Trophoblast cell (in vitro differentiated cells and primary cell): ENCODE measurements at regions not wholly inside any gene's neighbourhood (a gene's known extent, or its start where the extent isn't known, plus 50 kb on each side); places are given as distances from the start of the nearest gene placed in this dataset.
A peak's percentile ranks its signal among the peaks of the same experiment; 100 is the strongest.

Experiments
- DNase-seq, 2 donors: peaks; one replicate each; pipeline ENCODE4 v3.0.0-alpha.2; 2016
- H2AFZ ChIP-seq: 2 replicates; pipeline ENCODE4 v1.6.1; 2013; ENCODE audit warnings: low read length, moderate library complexity, mild to moderate bottlenecking; ENCODE audit not compliant: insufficient read depth, poor library complexity
- H2AK5ac ChIP-seq: 2 replicates; pipeline ENCODE4 v1.6.1; 2013; ENCODE audit warnings: mild to moderate bottlenecking, low read length
- H2BK120ac ChIP-seq: 2 replicates; pipeline ENCODE4 v1.6.1; 2013; ENCODE audit warnings: low read length, mild to moderate bottlenecking, moderate library complexity; ENCODE audit not compliant: insufficient read depth, poor library complexity
- H2BK12ac ChIP-seq: 2 replicates; pipeline ENCODE4 v1.6.1; 2013; ENCODE audit warnings: mild to moderate bottlenecking, low read length, moderate library complexity
- H2BK5ac ChIP-seq: 2 replicates; pipeline ENCODE4 v1.6.1; 2013; ENCODE audit warnings: low read length, low read depth, moderate library complexity, mild to moderate bottlenecking; ENCODE audit not compliant: poor library complexity
- H3K14ac ChIP-seq: 2 replicates; pipeline ENCODE4 v1.6.1; 2013; ENCODE audit warnings: mild to moderate bottlenecking, low read length
- H3K18ac ChIP-seq: 2 replicates; pipeline ENCODE4 v1.6.1; 2013; ENCODE audit warnings: mild to moderate bottlenecking, low read length
- H3K23ac ChIP-seq: 2 replicates; pipeline ENCODE4 v1.6.1; 2013; ENCODE audit warnings: low read length
- H3K27ac ChIP-seq: 2 replicates; pipeline ENCODE4 v1.5.1; 2013; ENCODE audit warnings: low read depth, mild to moderate bottlenecking, inconsistent platforms, low read length, moderate library complexity
- H3K27me3 ChIP-seq: 2 replicates; pipeline ENCODE4 v1.6.1; 2013; ENCODE audit warnings: inconsistent platforms, mild to moderate bottlenecking, low read length, moderate library complexity; ENCODE audit not compliant: insufficient read depth
- H3K36me3 ChIP-seq, 2 experiments: 1 replicate in 1 of 2; 2 replicates in 1 of 2; pipeline ENCODE4 v1.6.1; 2013; ENCODE audit warnings: low read length in 2 of 2, mild to moderate bottlenecking in 2 of 2, moderate library complexity in 1 of 2; ENCODE audit not compliant: insufficient read depth in 2 of 2, control insufficient read depth in 1 of 2
- H3K4ac ChIP-seq: 2 replicates; pipeline ENCODE4 v1.6.1; 2013; ENCODE audit warnings: low read depth, mild to moderate bottlenecking, low read length, moderate library complexity
- H3K4me1 ChIP-seq, 2 experiments: 1 replicate in 1 of 2; 2 replicates in 1 of 2; pipeline ENCODE4 v1.6.1; 2013; ENCODE audit warnings: low read length in 2 of 2, mild to moderate bottlenecking in 2 of 2, moderate library complexity in 1 of 2; ENCODE audit not compliant: insufficient read depth in 2 of 2, control insufficient read depth in 1 of 2
- H3K4me2 ChIP-seq: 2 replicates; pipeline ENCODE4 v1.6.1; 2013; ENCODE audit warnings: inconsistent platforms, mild to moderate bottlenecking, low read length, moderate library complexity
- H3K4me3 ChIP-seq: 2 replicates; pipeline ENCODE4 v1.5.1; 2013; ENCODE audit warnings: mild to moderate bottlenecking, low read depth, low read length, inconsistent platforms
- H3K79me1 ChIP-seq: one replicate; pipeline ENCODE4 v1.6.1; 2013; ENCODE audit warnings: low read length
- H3K79me2 ChIP-seq: 2 replicates; pipeline ENCODE4 v1.6.1; 2013; ENCODE audit warnings: low read length, mild to moderate bottlenecking; ENCODE audit not compliant: control insufficient read depth, insufficient read depth, poor library complexity
- H3K9ac ChIP-seq: 2 replicates; pipeline ENCODE4 v1.6.1; 2013; ENCODE audit warnings: mild to moderate bottlenecking, low read length
- H3K9me3 ChIP-seq: 2 replicates; pipeline ENCODE4 v1.6.1; 2013; ENCODE audit warnings: low read depth, mild to moderate bottlenecking, control low read depth, inconsistent platforms, low read length; ENCODE audit not compliant: insufficient read depth
- H4K12ac ChIP-seq: 2 replicates; pipeline ENCODE4 v1.6.1; 2013; ENCODE audit warnings: low read depth, mild to moderate bottlenecking, low read length, moderate library complexity
- H4K8ac ChIP-seq: 2 replicates; pipeline ENCODE4 v1.6.1; 2013; ENCODE audit warnings: low read depth, mild to moderate bottlenecking, low read length, moderate library complexity
- H4K91ac ChIP-seq: one replicate; pipeline ENCODE4 v1.6.1; 2013; ENCODE audit warnings: low read depth, mild to moderate bottlenecking, low read length, moderate library complexity
- WGBS: extraction: QIAGEN DNeasy Blood & Tissue Kit; methylation state at CpG from one replicate; pipeline ENCODE4 v1.1.7; 2013; ENCODE audit warnings: missing lambda C conversion rate; ENCODE audit not compliant: insufficient read length, insufficient coverage; ENCODE audit errors: extremely low coverage; 5-methylcytosine and 5-hydroxymethylcytosine counted together

DNA sequence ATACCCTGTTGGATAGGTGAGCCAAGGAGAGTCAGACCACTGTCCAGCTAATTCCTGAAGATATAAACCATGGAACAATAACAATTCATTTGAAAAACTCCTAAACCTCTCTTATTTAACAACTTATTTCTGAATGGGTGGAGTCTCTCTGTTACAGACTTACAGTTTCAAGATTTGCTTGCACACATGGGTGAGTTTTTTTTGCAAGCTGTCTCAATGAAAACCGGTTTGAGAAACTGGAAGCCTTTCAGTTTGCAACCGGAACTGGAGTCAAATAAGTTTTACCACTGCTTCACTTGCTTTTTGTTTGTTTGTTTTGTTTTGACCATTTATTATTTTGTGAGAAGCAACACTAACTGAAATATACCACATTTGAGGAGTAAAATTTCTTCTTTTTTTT is 243.8 kb downstream of the MTERF1 start:
- WGBS: no CpG with 5 or more reads among the region's 2 CpGs
- H3K79me2 ChIP-seq: no peaks in the 10 kb centered on the region

DNA sequence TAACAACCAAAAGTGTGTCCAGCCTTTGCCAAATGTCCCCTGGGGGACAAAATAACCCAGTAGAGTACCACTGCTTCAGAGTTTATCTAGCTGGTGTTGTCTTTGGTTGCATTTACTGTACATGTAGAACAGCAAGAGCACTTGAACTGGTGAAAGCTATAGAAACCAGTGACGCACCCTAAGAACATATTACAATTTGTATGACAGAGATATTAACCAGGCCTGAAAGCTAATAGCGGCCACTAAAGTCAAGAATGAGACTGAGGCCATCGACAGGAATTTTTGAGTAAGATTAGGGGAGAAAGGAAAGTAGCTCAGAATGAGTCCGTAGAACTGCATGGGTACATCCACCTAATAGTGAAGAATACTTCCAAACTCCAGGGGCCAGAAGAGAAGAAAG is 236.2 kb downstream of the MTERF1 start:
- no peak overlapping the region for H3K4ac ChIP-seq
- H3K23ac ChIP-seq: no peak overlapping the region
- H3K79me2 ChIP-seq: no peaks in the 10 kb centered on the region
- H4K8ac ChIP-seq: no peak overlapping the region
- H3K9me3 ChIP-seq: no peaks in the 10 kb centered on the region
- H3K4me3 ChIP-seq: no peak overlapping the region
- no peak overlapping the region for H2AFZ ChIP-seq
- no peak overlapping the region for H4K91ac ChIP-seq
- no peaks in the 10 kb centered on the region for H3K4me1 ChIP-seq
- H3K9ac ChIP-seq: no peak overlapping the region
- no peak overlapping the region for H2BK12ac ChIP-seq
- no peak overlapping the region for H3K27ac ChIP-seq
- H2BK5ac ChIP-seq: no peak overlapping the region
- DNase-seq: no peak
- no peaks in the 10 kb centered on the region for H3K36me3 ChIP-seq
- H3K14ac ChIP-seq: no peak overlapping the region
- H2AK5ac ChIP-seq: no peak overlapping the region
- H2BK120ac ChIP-seq: no peak overlapping the region
- H3K4me2 ChIP-seq: no peak overlapping the region
- WGBS: no CpG with 5 or more reads among the region's 4 CpGs
- no peak overlapping the region for H3K18ac ChIP-seq
- no peaks in the 10 kb centered on the region for H3K79me1 ChIP-seq
- no peaks in the 10 kb centered on the region for H3K27me3 ChIP-seq
- H4K12ac ChIP-seq: no peak overlapping the region

More for the DNA sequence above, 243.8 kb downstream of the MTERF1 start:
- H2BK12ac ChIP-seq: no peak overlapping the region
- no peaks in the 10 kb centered on the region for H3K4me1 ChIP-seq
- no peaks in the 10 kb centered on the region for H3K36me3 ChIP-seq
- H3K4ac ChIP-seq: no peak overlapping the region
- no peak overlapping the region for H3K18ac ChIP-seq
- no peak overlapping the region for H2AK5ac ChIP-seq
- H2BK5ac ChIP-seq: no peak overlapping the region
- no peaks in the 10 kb centered on the region for H3K79me1 ChIP-seq
- H3K4me3 ChIP-seq: no peak overlapping the region
- no peak overlapping the region for H3K23ac ChIP-seq
- H3K9ac ChIP-seq: no peak overlapping the region
- H4K8ac ChIP-seq: no peak overlapping the region
- H3K4me2 ChIP-seq: no peak overlapping the region
- DNase-seq: peak in 1 of 2 donors; percentile 6
- no peak overlapping the region for H3K14ac ChIP-seq
- no peak overlapping the region for H2AFZ ChIP-seq
- H3K27me3 ChIP-seq: no peaks in the 10 kb centered on the region
- H3K9me3 ChIP-seq: no peaks in the 10 kb centered on the region
- H4K12ac ChIP-seq: no peak overlapping the region
- H2BK120ac ChIP-seq: no peak overlapping the region
- no peak overlapping the region for H4K91ac ChIP-seq
- H3K27ac ChIP-seq: no peak overlapping the region

- Histone ChIP-seq H3K4me3 (no peak overlapping the region), H3K9me3 (no peaks in the 10 kb centered on the region), H3K14ac (no peak overlapping the region), H3K27ac (no peak overlapping the region), H3K18ac (no peak overlapping the region), H4K12ac (no peak overlapping the region), H4K8ac (no peak overlapping the region), H3K79me1 (no peaks in the 10 kb centered on the region), H3K4me2 (no peak overlapping the region), H2AFZ (no peak overlapping the region), H2BK5ac (no peak overlapping the region), H3K23ac (no peak overlapping the region), H3K36me3 (no peaks in the 10 kb centered on the region), H3K4ac (no peak overlapping the region), H3K79me2 (no peaks in the 10 kb centered on the region), H3K27me3 (no peaks in the 10 kb centered on the region), H4K91ac (no peak overlapping the region), H2BK120ac (no peak overlapping the region), H2AK5ac (no peak overlapping the region), H3K4me1 (no peaks in the 10 kb centered on the region), H3K9ac (no peak overlapping the region), H2BK12ac (no peak overlapping the region)
- no peak for DNase-seq
- no CpG with 5 or more reads among the region's 1 CpG for WGBS
These were observed 235.0 kb downstream of the MTERF1 start for GRCh38 chr7:91645542-91645941.

DNA sequence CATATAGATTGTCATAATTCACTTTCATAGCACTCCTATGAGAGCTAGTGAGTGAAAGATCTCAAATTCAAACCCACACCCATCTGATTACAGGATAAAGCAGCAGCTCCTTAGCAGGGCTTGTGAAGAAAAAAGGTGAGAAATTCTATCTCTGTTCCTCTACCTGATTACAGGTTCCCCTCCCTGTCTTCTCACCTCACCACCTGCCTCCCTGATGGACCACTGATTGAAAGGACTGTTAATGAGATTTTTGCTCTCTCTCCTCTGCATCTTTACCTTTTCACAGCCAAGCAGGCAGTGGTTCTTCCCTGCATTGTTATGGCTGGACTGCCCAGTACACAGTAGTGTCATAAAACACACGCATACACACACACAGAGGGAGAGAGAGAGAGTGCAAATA is 228.5 kb downstream of the MTERF1 start:
- H2BK5ac ChIP-seq: no peak overlapping the region
- no peak overlapping the region for H2BK120ac ChIP-seq
- no peak overlapping the region for H4K8ac ChIP-seq
- H3K4me2 ChIP-seq: no peak overlapping the region
- H2AFZ ChIP-seq: no peak overlapping the region
- no peak overlapping the region for H2BK12ac ChIP-seq
- no peak overlapping the region for H4K91ac ChIP-seq
- H3K18ac ChIP-seq: no peak overlapping the region
- no peaks in the 10 kb centered on the region for H3K79me1 ChIP-seq
- H3K79me2 ChIP-seq: no peaks in the 10 kb centered on the region
- H2AK5ac ChIP-seq: no peak overlapping the region
- DNase-seq: no peak
- no peak overlapping the region for H4K12ac ChIP-seq
- no CpG with 5 or more reads among the region's 1 CpG for WGBS
- H3K4me3 ChIP-seq: no peak overlapping the region
- no peak overlapping the region for H3K9ac ChIP-seq
- no peaks in the 10 kb centered on the region for H3K36me3 ChIP-seq
- no peak overlapping the region for H3K27ac ChIP-seq
- H3K23ac ChIP-seq: no peak overlapping the region
- H3K14ac ChIP-seq: no peak overlapping the region
- no peak overlapping the region for H3K4ac ChIP-seq
- H3K4me1 ChIP-seq: no peaks in the 10 kb centered on the region
- H3K27me3 ChIP-seq: no peaks in the 10 kb centered on the region
- no peaks in the 10 kb centered on the region for H3K9me3 ChIP-seq
